Mesenteric fat pad (tissue), 1 donor: ENCODE measurements at regions not wholly inside any gene's neighbourhood (a gene's known extent, or its start where the extent isn't known, plus 50 kb on each side); places are given as distances from the start of the nearest gene placed in this dataset.
"Not testable (repeated sequence)": the region's sequence is repeated elsewhere in the genome, so short reads cannot be mapped to it uniquely, and the experiment has no call there.

ENCODE experiments used
- DNase-seq: peaks from one replicate; pipeline ENCODE4 v3.0.0-alpha.2; 2020; ENCODE audit warnings: low spot score
- donor health status: DM: yes; HTN: yes; CAD: no.

GRCh38 chr3:164387236-164387635 is 691.1 kb downstream of the SI start:
- no peak for DNase-seq

- no peak for DNase-seq
Observed at GRCh38 chr3:164380156-164380555, 698.1 kb downstream of the SI start.

GRCh38 chr3:164377466-164377865 is 700.8 kb downstream of the SI start:
- no peak for DNase-seq

- DNase-seq: no peak
Observed at GRCh38 chr3:164375995-164376394, 702.3 kb downstream of the SI start.

GRCh38 chr3:164375538-164375937 is 702.8 kb downstream of the SI start:
- no peak for DNase-seq

GRCh38 chr3:164371681-164372080 is 706.6 kb downstream of the SI start:
- no peak for DNase-seq

GRCh38 chr3:164370970-164371369 is 707.3 kb downstream of the SI start:
- no peak for DNase-seq

GRCh38 chr3:164365242-164365641 is 713.1 kb downstream of the SI start:
- no peak for DNase-seq

- no peak for DNase-seq
Observed at GRCh38 chr3:164364111-164364510, 714.2 kb downstream of the SI start.

- no peak for DNase-seq
Observed at GRCh38 chr3:164360738-164361406, 717.4 kb downstream of the SI start.

GRCh38 chr3:164360078-164360578 is 718.2 kb downstream of the SI start:
- no peak for DNase-seq

- DNase-seq: no peak
Observed at GRCh38 chr3:164352991-164353390, 725.3 kb downstream of the SI start.

- DNase-seq: no peak
Observed at GRCh38 chr3:164351131-164351530, 727.2 kb downstream of the SI start.

GRCh38 chr3:164342206-164342605 is 736.1 kb downstream of the SI start:
- not testable (repeated sequence) for DNase-seq

GRCh38 chr3:164341086-164341485 is 737.2 kb downstream of the SI start:
- DNase-seq: no peak

- DNase-seq: no peak
Observed at GRCh38 chr3:164340273-164340672, 738.0 kb downstream of the SI start.

- DNase-seq: no peak
Observed at GRCh38 chr3:164332831-164333802, 745.2 kb downstream of the SI start.

- DNase-seq: no peak
Observed at GRCh38 chr3:164326714-164327113, 751.6 kb downstream of the SI start.

GRCh38 chr3:164320962-164321361 is 757.3 kb downstream of the SI start:
- DNase-seq: no peak

- no peak for DNase-seq
Observed at GRCh38 chr3:164306042-164306441, 772.3 kb downstream of the SI start.

GRCh38 chr3:164303894-164304293 is 774.4 kb downstream of the SI start:
- no peak for DNase-seq

- no peak for DNase-seq
Observed at GRCh38 chr3:164302622-164303021, 775.7 kb downstream of the SI start.
